ENCODE measurements at regions not wholly inside any gene's neighbourhood (a gene's known extent, or its start where the extent isn't known, plus 50 kb on each side); places are given as distances from the start of the nearest gene placed in this dataset.

DNA sequence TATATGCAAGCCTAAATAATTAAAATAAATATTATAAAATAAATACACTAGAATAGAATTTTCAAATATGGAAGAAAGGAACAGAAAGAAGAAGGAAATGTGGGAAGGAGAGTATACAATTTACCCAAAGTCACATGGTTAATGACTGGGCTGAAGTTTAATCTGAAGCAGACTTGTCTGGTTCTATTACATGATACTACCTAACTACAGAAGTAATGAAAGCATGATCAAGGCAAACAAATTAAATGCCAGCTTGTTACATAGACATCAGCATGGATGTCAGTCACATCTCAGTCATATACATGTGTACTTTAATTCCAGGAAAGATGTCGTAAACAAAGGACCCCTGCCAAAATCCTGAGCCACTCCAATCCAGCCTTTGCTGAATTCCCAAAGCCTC is 1060.8 kb downstream of the CNTNAP5 start:
- Mint-ChIP-seq H3K27me3 (ENCODE audit: unreplicated experiment) (no peaks in the 10 kb centered on the region), H3K9me3 (ENCODE audit: unreplicated experiment) (peaks cover 63% of the 10 kb centered on the region), H3K4me1 (ENCODE audit: unreplicated experiment) (no peaks in the 10 kb centered on the region), H3K4me3 (ENCODE audit: unreplicated experiment) (no peak overlapping the region), H3K27ac (ENCODE audit: unreplicated experiment) (no peak overlapping the region), H3K36me3 (ENCODE audit: unreplicated experiment) (no peaks in the 10 kb centered on the region)
- TF ChIP-seq, protein P1, sequence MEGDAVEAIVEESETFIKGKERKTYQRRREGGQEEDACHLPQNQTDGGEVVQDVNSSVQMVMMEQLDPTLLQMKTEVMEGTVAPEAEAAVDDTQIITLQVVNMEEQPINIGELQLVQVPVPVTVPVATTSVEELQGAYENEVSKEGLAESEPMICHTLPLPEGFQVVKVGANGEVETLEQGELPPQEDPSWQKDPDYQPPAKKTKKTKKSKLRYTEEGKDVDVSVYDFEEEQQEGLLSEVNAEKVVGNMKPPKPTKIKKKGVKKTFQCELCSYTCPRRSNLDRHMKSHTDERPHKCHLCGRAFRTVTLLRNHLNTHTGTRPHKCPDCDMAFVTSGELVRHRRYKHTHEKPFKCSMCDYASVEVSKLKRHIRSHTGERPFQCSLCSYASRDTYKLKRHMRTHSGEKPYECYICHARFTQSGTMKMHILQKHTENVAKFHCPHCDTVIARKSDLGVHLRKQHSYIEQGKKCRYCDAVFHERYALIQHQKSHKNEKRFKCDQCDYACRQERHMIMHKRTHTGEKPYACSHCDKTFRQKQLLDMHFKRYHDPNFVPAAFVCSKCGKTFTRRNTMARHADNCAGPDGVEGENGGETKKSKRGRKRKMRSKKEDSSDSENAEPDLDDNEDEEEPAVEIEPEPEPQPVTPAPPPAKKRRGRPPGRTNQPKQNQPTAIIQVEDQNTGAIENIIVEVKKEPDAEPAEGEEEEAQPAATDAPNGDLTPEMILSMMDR (IDR thresholded peaks at IDR 0.05), result no peak
- no peak for DNase-seq (ENCODE audit: extremely low spot score, unreplicated experiment)

DNA sequence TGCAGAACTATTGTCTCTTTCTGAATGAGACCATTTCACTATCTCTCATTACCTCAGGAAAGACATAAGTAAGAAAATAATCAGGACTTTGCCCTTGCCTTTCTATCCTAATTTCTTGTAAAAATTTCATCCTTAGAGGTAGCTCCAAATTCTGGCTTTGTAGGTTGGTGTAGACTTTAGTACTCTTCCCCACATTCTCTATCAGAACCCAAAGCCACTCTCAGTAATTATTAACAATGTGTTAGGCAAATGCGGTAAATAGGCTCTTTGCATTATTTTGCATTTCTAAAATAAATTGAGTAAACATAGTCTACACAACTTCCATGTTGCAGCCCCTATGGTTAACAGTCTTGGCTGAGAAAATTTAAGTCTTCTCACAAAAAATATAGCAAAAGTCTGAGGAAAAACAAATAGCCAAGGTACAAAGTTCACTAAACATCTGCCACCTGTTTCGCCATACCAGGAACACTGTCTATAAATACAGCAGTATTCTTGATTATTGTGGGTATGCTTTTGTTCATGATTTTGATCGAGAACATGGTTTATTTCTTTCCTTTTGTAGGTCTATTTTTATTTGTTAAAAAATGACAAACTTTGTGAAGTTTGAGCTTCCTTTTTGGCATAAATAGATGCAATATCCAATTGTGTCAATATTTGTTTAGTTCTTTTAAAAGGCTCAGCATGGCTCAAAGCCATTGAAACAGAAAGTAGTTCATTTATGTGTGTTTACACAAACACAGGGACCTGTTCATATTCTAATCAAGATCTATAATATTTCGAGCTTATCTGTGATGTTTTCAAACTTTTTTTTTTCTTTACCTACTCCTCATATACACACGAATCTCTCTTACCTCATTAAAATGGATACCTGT is 1061.5 kb downstream of the CNTNAP5 start:
- Mint-ChIP-seq H3K27ac (ENCODE audit: unreplicated experiment) (no peak overlapping the region), H3K36me3 (ENCODE audit: unreplicated experiment) (no peaks in the 10 kb centered on the region)

DNA sequence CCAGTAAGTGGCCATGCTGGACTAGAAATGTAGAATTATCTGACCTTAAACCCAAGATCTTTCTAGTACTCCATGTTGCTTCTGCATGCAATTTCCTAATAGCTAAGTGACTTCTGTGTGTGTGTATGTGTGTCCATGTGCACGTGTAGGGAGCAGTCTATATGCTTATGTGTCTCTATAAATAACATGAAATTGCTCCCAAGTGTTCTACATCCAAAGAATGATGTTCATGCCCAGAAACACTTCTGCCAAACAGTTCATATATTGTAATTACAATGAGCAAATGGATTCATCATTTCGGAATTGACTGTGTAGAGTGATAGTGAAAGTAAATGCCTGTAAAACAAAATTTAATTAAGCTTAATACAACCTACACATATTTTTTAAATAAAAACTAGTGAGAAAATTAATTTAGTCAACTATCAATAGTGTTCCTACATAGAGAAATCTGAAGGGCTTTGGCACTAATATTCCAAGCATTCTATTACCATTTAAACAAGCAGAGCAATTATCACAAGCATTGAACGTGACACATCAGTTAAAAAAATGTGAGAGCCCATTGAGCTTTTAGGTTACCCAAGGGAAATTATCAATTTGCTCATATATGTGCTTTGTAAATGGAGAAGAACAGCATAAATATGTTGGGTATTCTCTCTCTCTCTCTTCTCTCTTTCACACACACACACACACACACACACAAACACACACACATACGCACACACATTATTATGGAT is 1067.4 kb downstream of the CNTNAP5 start:
- no peaks in the 10 kb centered on the region for H3K27me3 Mint-ChIP-seq (ENCODE audit: unreplicated experiment)

More for the DNA sequence above, 1061.5 kb downstream of the CNTNAP5 start:
- H3K4me3 Mint-ChIP-seq (ENCODE audit: unreplicated experiment), result no peak overlapping the region
- H3K27me3 Mint-ChIP-seq (ENCODE audit: unreplicated experiment), result no peaks in the 10 kb centered on the region
- H3K4me1 Mint-ChIP-seq (ENCODE audit: unreplicated experiment), result no peaks in the 10 kb centered on the region
- DNase-seq (ENCODE audit: extremely low spot score, unreplicated experiment), result no peak
- TF ChIP-seq, protein P1 (IDR thresholded peaks at IDR 0.05), result no peak
- peaks cover 62% of the 10 kb centered on the region for H3K9me3 Mint-ChIP-seq (ENCODE audit: unreplicated experiment)

DNA sequence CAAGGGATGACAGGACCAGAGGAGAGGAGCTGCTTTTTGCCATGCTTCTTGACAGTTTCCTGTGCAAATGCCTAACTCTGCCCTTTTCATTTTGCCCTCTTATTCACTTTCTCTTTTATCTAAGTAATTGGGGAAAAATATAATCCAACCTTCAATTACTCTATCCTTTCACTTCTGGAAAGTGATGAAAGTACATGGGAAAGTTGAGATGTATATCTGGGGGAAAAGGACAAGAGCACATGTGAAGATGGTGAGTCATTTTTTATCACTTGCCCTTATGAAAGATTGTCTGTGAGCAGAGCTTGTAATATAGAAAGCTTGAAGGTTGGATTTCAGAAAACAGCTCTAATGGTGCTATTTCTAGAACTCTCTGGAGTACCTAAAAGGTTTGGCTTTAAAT is 1070.7 kb downstream of the CNTNAP5 start:
- Mint-ChIP-seq H3K36me3 (ENCODE audit: unreplicated experiment) (no peaks in the 10 kb centered on the region), H3K4me1 (ENCODE audit: unreplicated experiment) (no peaks in the 10 kb centered on the region), H3K4me3 (ENCODE audit: unreplicated experiment) (no peak overlapping the region), H3K9me3 (ENCODE audit: unreplicated experiment) (peaks cover 17% of the 10 kb centered on the region), H3K27me3 (ENCODE audit: unreplicated experiment) (no peaks in the 10 kb centered on the region), H3K27ac (ENCODE audit: unreplicated experiment) (no peak overlapping the region)
- TF ChIP-seq, protein P1 (IDR thresholded peaks at IDR 0.05), result no peak
- DNase-seq (ENCODE audit: extremely low spot score, unreplicated experiment), result no peak

More for the DNA sequence above, 1067.4 kb downstream of the CNTNAP5 start:
- Mint-ChIP-seq H3K36me3 (ENCODE audit: unreplicated experiment) (no peaks in the 10 kb centered on the region), H3K27ac (ENCODE audit: unreplicated experiment) (no peak overlapping the region), H3K4me3 (ENCODE audit: unreplicated experiment) (no peak overlapping the region), H3K4me1 (ENCODE audit: unreplicated experiment) (no peaks in the 10 kb centered on the region), H3K9me3 (ENCODE audit: unreplicated experiment) (peaks cover 36% of the 10 kb centered on the region)
- no peak for DNase-seq (ENCODE audit: extremely low spot score, unreplicated experiment)
- TF ChIP-seq, protein P1 (IDR thresholded peaks at IDR 0.05), result no peak

DNA sequence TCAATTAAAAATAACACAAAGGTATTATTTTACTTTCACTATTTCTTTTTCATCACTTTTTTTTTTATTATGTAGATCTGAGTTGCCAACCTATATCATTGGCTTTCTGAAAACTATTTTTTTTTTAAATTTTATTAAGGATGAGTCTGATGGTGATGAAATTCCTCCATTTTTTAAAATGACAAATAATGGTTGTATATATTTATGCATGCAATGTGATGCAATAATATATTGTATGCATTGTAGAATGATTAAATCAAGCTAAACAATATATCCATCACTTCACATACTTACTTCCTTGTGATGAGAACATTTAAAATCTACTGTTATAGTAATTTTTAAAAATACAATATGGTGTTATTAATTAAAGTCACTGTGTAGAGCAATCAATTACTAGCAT is 1081.6 kb downstream of the CNTNAP5 start:
- Mint-ChIP-seq H3K27ac (ENCODE audit: unreplicated experiment) (no peak overlapping the region), H3K4me1 (ENCODE audit: unreplicated experiment) (no peaks in the 10 kb centered on the region), H3K9me3 (ENCODE audit: unreplicated experiment) (peaks cover 21% of the 10 kb centered on the region), H3K36me3 (ENCODE audit: unreplicated experiment) (no peaks in the 10 kb centered on the region), H3K27me3 (ENCODE audit: unreplicated experiment) (no peaks in the 10 kb centered on the region), H3K4me3 (ENCODE audit: unreplicated experiment) (no peak overlapping the region)
- no peak for DNase-seq (ENCODE audit: extremely low spot score, unreplicated experiment)
- TF ChIP-seq, protein P1 (IDR thresholded peaks at IDR 0.05), result no peak

All from osteocyte (in vitro differentiated cells).